ENCODE measurements at regions not wholly inside any gene's neighbourhood (a gene's known extent, or its start where the extent isn't known, plus 50 kb on each side); places are given as distances from the start of the nearest gene placed in this dataset.

DNA sequence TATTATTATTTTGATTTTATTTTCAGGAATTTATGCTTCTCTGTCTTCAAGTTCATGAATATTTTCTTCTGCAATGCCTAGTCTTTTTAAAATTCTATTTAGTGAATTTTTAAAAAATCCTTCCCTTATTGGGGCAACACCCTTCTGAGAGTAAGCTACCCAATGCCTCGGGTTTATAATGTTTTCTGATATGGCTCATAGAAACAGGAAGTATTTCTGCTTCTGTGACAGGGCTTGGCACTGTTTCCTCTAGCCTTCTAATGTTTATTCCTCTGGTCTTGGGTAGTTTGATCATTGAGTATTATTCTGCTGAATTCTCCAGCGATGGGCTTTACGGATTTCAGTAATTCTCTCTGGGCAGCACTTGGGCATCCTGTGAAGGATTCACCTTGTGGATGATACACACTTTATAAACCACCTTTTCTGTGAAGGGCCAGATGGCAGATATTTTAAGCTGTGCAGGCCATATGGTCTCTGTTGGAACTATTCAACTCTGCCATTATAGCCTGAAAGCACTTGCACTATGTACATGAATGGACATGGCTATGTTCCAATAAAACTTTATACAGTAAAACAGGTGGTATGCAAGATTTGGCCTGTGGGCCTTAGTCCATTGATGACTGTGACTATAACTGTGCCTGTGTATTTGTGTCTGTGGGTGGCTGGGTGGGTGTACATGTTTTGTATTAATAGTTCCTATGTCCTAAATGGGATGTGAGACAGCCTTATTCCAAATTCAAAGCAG is 95.9 kb upstream of the FAT1 start:
- TF ChIP-seq, protein P1, sequence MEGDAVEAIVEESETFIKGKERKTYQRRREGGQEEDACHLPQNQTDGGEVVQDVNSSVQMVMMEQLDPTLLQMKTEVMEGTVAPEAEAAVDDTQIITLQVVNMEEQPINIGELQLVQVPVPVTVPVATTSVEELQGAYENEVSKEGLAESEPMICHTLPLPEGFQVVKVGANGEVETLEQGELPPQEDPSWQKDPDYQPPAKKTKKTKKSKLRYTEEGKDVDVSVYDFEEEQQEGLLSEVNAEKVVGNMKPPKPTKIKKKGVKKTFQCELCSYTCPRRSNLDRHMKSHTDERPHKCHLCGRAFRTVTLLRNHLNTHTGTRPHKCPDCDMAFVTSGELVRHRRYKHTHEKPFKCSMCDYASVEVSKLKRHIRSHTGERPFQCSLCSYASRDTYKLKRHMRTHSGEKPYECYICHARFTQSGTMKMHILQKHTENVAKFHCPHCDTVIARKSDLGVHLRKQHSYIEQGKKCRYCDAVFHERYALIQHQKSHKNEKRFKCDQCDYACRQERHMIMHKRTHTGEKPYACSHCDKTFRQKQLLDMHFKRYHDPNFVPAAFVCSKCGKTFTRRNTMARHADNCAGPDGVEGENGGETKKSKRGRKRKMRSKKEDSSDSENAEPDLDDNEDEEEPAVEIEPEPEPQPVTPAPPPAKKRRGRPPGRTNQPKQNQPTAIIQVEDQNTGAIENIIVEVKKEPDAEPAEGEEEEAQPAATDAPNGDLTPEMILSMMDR (IDR thresholded peaks at IDR 0.05; ENCODE audit: insufficient read depth, low read length), result no peak
- TF ChIP-seq, protein P2, sequence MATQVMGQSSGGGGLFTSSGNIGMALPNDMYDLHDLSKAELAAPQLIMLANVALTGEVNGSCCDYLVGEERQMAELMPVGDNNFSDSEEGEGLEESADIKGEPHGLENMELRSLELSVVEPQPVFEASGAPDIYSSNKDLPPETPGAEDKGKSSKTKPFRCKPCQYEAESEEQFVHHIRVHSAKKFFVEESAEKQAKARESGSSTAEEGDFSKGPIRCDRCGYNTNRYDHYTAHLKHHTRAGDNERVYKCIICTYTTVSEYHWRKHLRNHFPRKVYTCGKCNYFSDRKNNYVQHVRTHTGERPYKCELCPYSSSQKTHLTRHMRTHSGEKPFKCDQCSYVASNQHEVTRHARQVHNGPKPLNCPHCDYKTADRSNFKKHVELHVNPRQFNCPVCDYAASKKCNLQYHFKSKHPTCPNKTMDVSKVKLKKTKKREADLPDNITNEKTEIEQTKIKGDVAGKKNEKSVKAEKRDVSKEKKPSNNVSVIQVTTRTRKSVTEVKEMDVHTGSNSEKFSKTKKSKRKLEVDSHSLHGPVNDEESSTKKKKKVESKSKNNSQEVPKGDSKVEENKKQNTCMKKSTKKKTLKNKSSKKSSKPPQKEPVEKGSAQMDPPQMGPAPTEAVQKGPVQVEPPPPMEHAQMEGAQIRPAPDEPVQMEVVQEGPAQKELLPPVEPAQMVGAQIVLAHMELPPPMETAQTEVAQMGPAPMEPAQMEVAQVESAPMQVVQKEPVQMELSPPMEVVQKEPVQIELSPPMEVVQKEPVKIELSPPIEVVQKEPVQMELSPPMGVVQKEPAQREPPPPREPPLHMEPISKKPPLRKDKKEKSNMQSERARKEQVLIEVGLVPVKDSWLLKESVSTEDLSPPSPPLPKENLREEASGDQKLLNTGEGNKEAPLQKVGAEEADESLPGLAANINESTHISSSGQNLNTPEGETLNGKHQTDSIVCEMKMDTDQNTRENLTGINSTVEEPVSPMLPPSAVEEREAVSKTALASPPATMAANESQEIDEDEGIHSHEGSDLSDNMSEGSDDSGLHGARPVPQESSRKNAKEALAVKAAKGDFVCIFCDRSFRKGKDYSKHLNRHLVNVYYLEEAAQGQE (IDR thresholded peaks at IDR 0.05; ENCODE audit: insufficient replicate concordance, low read depth), result no peak
